ENCODE measurements at regions not wholly inside any gene's neighbourhood (a gene's known extent, or its start where the extent isn't known, plus 50 kb on each side); places are given as distances from the start of the nearest gene placed in this dataset.

DNA sequence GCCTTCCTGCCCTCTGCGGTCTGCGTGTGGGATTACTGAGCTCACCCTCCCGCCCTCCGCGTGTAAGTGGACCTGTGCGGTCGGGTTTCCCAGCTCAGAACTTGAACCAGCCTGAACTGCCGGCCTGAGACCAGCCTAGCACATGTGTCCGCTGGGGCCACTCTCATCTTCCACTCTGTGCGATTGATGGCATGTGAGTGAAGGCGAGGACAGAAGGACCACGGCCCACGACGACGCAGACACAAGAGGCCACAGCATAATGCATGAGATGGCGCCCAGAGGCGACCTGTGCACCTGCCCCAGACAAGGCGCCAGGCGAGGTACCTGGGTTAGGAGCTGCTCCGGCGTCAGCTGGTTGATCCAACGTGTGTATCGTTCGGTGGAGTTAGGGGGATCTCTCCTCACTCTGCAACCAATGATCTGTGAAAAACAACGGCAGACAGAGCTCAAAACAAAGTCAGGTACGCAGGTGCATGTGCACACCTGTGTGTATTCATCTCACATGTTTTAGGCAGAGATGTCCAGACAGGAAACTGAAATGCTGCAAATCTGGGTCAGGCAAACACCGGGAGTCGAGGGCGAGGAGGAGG, 74.5 kb upstream of the METRNL start:
- TF ChIP-seq CTCF (IDR thresholded peaks at IDR 0.05) (no peak), POLR2A (IDR thresholded peaks at IDR 0.05) (no peak)

Data from testis (tissue), 2 donors.